GM12878 (cell line): ENCODE measurements at regions not wholly inside any gene's neighbourhood (a gene's known extent, or its start where the extent isn't known, plus 50 kb on each side); places are given as distances from the start of the nearest gene placed in this dataset.

Source experiments
- EZH2 ChIP-seq: IDR thresholded peaks from 2 replicates; pipeline ENCODE4 v1.6.1; 2012; ENCODE audit warnings: low read depth, mild to moderate bottlenecking, control low read depth, inconsistent platforms, low read length, borderline replicate concordance; ENCODE audit not compliant: control insufficient read depth
- MYC ChIP-seq: IDR thresholded peaks from 2 replicates; pipeline ENCODE4 v1.6.1; 2011; ENCODE audit warnings: mild to moderate bottlenecking, low read length, moderate library complexity, inconsistent platforms; ENCODE audit not compliant: insufficient read depth, insufficient replicate concordance, insufficient read length, severe bottlenecking
- NR2F1 ChIP-seq: fragments of 450-650 bp; conservative IDR thresholded peaks from 2 replicates; pipeline ENCODE4 v1.6.1; 2017; ENCODE audit warnings: mild to moderate bottlenecking
- PRDM15 ChIP-seq: fragments of 450-650 bp; formaldehyde crosslinking; IDR thresholded peaks from 2 replicates; pipeline ENCODE4 v1.4.0; 2020; ENCODE audit warnings: mild to moderate bottlenecking, moderate library complexity
- STAT3 ChIP-seq: IDR thresholded peaks from 2 replicates; pipeline ENCODE4 v1.6.1; 2011; ENCODE audit warnings: low read depth, low read length, improper control_type of control experiment
- YBX1 ChIP-seq: fragments of 450-650 bp; IDR thresholded peaks from 2 replicates; pipeline ENCODE4 v1.6.1; 2016; ENCODE audit warnings: antibody characterized with exemption
- TF ChIP-seq, protein P1 (sequence below): fragments of 450-650 bp; conservative IDR thresholded peaks from 2 replicates; pipeline ENCODE4 v1.6.1; 2017; ENCODE audit warnings: mild to moderate bottlenecking, moderate library complexity
- TF ChIP-seq, protein P2 (sequence below): fragments of 450-650 bp; formaldehyde crosslinking; IDR thresholded peaks from 2 replicates; pipeline ENCODE4 v1.4.0; 2022; ENCODE audit warnings: mild to moderate bottlenecking, moderate library complexity
- TF ChIP-seq, protein P3 (sequence below): IDR thresholded peaks from 2 replicates; pipeline ENCODE4 v1.6.1; 2011; ENCODE audit warnings: mild to moderate bottlenecking, low read depth, low read length, moderate library complexity; ENCODE audit not compliant: insufficient replicate concordance

GRCh38 chr13:112263152-112263551 lies 113.0 kb upstream of the SPACA7 start (continued):
- TF ChIP-seq EZH2 (no peak), STAT3 (no peak), PRDM15 (CRISPR knock-in tag) (no peak), YBX1 (no peak), MYC (no peak), NR2F1 (no peak)
- TF ChIP-seq, protein P1, sequence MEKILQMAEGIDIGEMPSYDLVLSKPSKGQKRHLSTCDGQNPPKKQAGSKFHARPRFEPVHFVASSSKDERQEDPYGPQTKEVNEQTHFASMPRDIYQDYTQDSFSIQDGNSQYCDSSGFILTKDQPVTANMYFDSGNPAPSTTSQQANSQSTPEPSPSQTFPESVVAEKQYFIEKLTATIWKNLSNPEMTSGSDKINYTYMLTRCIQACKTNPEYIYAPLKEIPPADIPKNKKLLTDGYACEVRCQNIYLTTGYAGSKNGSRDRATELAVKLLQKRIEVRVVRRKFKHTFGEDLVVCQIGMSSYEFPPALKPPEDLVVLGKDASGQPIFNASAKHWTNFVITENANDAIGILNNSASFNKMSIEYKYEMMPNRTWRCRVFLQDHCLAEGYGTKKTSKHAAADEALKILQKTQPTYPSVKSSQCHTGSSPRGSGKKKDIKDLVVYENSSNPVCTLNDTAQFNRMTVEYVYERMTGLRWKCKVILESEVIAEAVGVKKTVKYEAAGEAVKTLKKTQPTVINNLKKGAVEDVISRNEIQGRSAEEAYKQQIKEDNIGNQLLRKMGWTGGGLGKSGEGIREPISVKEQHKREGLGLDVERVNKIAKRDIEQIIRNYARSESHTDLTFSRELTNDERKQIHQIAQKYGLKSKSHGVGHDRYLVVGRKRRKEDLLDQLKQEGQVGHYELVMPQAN, result no peak
- TF ChIP-seq, protein P2, sequence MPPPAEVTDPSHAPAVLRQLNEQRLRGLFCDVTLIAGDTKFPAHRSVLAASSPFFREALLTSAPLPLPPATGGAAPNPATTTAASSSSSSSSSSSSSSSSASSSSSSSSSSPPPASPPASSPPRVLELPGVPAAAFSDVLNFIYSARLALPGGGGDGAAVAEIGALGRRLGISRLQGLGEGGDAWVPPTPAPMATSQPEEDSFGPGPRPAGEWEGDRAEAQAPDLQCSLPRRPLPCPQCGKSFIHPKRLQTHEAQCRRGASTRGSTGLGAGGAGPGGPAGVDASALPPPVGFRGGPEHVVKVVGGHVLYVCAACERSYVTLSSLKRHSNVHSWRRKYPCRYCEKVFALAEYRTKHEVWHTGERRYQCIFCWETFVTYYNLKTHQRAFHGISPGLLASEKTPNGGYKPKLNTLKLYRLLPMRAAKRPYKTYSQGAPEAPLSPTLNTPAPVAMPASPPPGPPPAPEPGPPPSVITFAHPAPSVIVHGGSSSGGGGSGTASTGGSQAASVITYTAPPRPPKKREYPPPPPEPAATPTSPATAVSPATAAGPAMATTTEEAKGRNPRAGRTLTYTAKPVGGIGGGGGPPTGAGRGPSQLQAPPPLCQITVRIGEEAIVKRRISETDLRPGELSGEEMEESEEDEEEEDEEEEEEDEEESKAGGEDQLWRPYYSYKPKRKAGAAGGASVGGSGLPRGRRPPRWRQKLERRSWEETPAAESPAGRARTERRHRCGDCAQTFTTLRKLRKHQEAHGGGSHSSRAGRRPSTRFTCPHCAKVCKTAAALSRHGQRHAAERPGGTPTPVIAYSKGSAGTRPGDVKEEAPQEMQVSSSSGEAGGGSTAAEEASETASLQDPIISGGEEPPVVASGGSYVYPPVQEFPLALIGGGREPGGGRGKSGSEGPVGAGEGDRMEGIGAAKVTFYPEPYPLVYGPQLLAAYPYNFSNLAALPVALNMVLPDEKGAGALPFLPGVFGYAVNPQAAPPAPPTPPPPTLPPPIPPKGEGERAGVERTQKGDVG, result no peak
- TF ChIP-seq, protein P3, sequence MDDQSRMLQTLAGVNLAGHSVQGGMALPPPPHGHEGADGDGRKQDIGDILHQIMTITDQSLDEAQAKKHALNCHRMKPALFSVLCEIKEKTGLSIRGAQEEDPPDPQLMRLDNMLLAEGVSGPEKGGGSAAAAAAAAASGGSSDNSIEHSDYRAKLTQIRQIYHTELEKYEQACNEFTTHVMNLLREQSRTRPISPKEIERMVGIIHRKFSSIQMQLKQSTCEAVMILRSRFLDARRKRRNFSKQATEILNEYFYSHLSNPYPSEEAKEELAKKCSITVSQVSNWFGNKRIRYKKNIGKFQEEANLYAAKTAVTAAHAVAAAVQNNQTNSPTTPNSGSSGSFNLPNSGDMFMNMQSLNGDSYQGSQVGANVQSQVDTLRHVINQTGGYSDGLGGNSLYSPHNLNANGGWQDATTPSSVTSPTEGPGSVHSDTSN, result no peak
